ENCODE measurements at regions not wholly inside any gene's neighbourhood (a gene's known extent, or its start where the extent isn't known, plus 50 kb on each side); places are given as distances from the start of the nearest gene placed in this dataset.
"Not testable (repeated sequence)": the region's sequence is repeated elsewhere in the genome, so short reads cannot be mapped to it uniquely, and the experiment has no call there.

DNA sequence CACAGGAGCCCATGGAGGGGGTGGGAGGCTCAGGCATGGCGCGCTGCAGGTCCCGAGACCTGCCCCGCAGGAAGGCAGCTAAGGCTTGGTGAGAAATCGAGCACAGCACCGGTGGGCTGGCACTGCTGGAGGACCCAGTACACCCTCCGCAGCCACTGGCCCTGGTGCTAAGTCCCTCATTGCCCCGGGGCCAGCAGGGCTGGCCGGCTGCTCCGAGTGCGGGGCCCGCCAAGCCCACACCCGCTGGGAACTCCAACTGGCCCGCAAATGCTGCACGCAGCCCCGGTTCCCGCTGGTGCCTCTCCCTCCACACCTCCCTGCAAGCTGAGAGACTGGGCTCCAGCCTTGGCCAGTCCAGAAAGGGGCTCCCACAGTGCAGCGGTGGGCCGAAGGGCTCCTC lies 349.8 kb downstream of the POM121L12 start:
- not testable (repeated sequence) for H2BK12ac ChIP-seq (ENCODE audit: low read length in 2 of 2); H3K9ac ChIP-seq (ENCODE audit: low read length); DNase-seq; H4K91ac ChIP-seq (ENCODE audit: low read length); H2AFZ ChIP-seq (ENCODE audit: low read depth, low read length); H2BK15ac ChIP-seq (ENCODE audit: low read depth, poor library complexity, severe bottlenecking); H3K4me1 ChIP-seq (ENCODE audit: control insufficient read depth, insufficient read depth, low read depth, low read length); H3K23ac ChIP-seq (ENCODE audit: low read length in 2 of 2); H3K4me3 ChIP-seq (ENCODE audit: insufficient read depth in 1 of 2, low read depth in 1 of 2, low read length in 2 of 2); H3K27ac ChIP-seq (ENCODE audit: low read length, poor library complexity, severe bottlenecking); H2AK5ac ChIP-seq (ENCODE audit: low read length, severe bottlenecking); H3K18ac ChIP-seq (ENCODE audit: low read depth in 1 of 2, low read length in 2 of 2); H4K8ac ChIP-seq (ENCODE audit: low read length); H3K14ac ChIP-seq (ENCODE audit: low read length in 2 of 2); H3K36me3 ChIP-seq (ENCODE audit: control insufficient read depth in 1 of 2, insufficient read depth in 2 of 2, low read depth in 1 of 2, low read length in 2 of 2); H3K79me1 ChIP-seq (replicated peaks; ENCODE audit: low read length, poor library complexity, severe bottlenecking); H3K9me3 ChIP-seq (ENCODE audit: control insufficient read depth, low read length); H2BK120ac ChIP-seq (ENCODE audit: low read depth, low read length); H3K4ac ChIP-seq (ENCODE audit: low read depth in 1 of 2, low read length in 2 of 2); H2BK5ac ChIP-seq (ENCODE audit: low read depth, low read length, poor library complexity, severe bottlenecking); H3K4me2 ChIP-seq (ENCODE audit: low read length, poor library complexity, severe bottlenecking); H3K27me3 ChIP-seq (ENCODE audit: control insufficient read depth in 1 of 2, insufficient read depth in 1 of 2, low read length in 2 of 2)
- WGBS, result 92% methylated on average over 19 of the region's 19 CpGs

DNA sequence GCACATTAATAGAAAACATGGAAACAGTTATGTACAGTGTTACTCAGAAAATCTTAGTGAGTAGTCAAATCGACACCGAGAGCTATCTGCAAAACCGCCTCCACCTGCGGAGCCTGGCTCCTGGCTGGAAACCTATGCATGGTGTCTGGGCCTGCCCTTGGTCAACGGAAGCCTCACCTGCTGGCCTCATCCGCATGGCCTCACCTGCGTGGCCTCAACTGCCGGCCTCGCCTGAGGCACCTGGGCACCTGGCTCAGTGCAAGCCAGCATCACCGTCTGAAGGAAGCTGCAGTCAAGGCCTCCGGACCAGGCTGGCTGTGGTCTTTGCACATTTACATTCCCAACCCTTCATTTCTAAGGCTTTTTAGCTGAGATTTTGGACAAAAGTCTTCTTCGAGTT lies 352.1 kb downstream of the POM121L12 start:
- Histone ChIP-seq H3K9ac (ENCODE audit: low read length) (no peak overlapping the region), H3K27ac (ENCODE audit: low read length, poor library complexity, severe bottlenecking) (no peak overlapping the region), H3K14ac (ENCODE audit: low read length in 2 of 2) (no peak overlapping the region), H3K9me3 (ENCODE audit: control insufficient read depth, low read length) (peaks cover 3% of the 10 kb centered on the region), H2AK5ac (ENCODE audit: low read length, severe bottlenecking) (no peak overlapping the region), H3K27me3 (ENCODE audit: control insufficient read depth in 1 of 2, insufficient read depth in 1 of 2, low read length in 2 of 2) (no peaks in the 10 kb centered on the region), H2AFZ (ENCODE audit: low read depth, low read length) (no peak overlapping the region), H3K4ac (ENCODE audit: low read depth in 1 of 2, low read length in 2 of 2) (no peak overlapping the region), H4K8ac (ENCODE audit: low read length) (no peak overlapping the region), H2BK15ac (ENCODE audit: low read depth, poor library complexity, severe bottlenecking) (no peak overlapping the region), H2BK5ac (ENCODE audit: low read depth, low read length, poor library complexity, severe bottlenecking) (no peak overlapping the region), H3K36me3 (ENCODE audit: control insufficient read depth in 1 of 2, insufficient read depth in 2 of 2, low read depth in 1 of 2, low read length in 2 of 2) (no peaks in the 10 kb centered on the region), H3K4me2 (ENCODE audit: low read length, poor library complexity, severe bottlenecking) (no peak overlapping the region), H3K18ac (ENCODE audit: low read depth in 1 of 2, low read length in 2 of 2) (no peak overlapping the region), H3K23ac (ENCODE audit: low read length in 2 of 2) (no peak overlapping the region), H3K4me3 (ENCODE audit: insufficient read depth in 1 of 2, low read depth in 1 of 2, low read length in 2 of 2) (no peak overlapping the region), H2BK12ac (ENCODE audit: low read length in 2 of 2) (no peak overlapping the region), H2BK120ac (ENCODE audit: low read depth, low read length) (no peak overlapping the region), H3K79me1 (replicated peaks; ENCODE audit: low read length, poor library complexity, severe bottlenecking) (no peaks in the 10 kb centered on the region), H3K4me1 (ENCODE audit: control insufficient read depth, insufficient read depth, low read depth, low read length) (peaks cover 1% of the 10 kb centered on the region), H4K91ac (ENCODE audit: low read length) (no peak overlapping the region)
- no peak for DNase-seq
- 94% methylated on average over 12 of the region's 12 CpGs for WGBS

DNA sequence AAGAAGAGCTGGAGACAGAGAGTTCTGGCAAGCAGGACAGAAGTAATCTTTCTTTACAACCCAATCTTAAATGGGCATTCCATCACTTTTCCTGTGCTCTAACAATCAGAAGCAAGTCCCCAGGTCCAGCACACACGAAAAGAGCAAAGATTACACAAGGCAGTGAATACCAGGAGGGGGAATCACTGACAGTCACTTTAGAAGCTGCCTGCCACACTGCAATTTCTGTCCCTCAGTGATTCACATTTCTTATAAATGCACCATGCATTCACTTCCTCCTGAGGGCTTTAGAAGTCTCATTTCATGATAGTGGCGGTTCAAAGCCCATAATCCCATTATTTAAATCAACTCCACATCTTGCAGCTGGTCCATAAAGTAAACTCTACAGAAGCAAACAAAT lies 362.5 kb downstream of the POM121L12 start:
- Histone ChIP-seq H2BK15ac (ENCODE audit: low read depth, poor library complexity, severe bottlenecking) (no peak overlapping the region), H2AFZ (ENCODE audit: low read depth, low read length) (no peak overlapping the region), H3K4me1 (ENCODE audit: control insufficient read depth, insufficient read depth, low read depth, low read length) (peaks cover 7% of the 10 kb centered on the region), H2BK5ac (ENCODE audit: low read depth, low read length, poor library complexity, severe bottlenecking) (peak overlapping the region; percentile 61), H3K27me3 (ENCODE audit: control insufficient read depth in 1 of 2, insufficient read depth in 1 of 2, low read length in 2 of 2) (no peaks in the 10 kb centered on the region), H3K14ac (ENCODE audit: low read length in 2 of 2) (no peak overlapping the region), H3K4me2 (ENCODE audit: low read length, poor library complexity, severe bottlenecking) (peak overlapping the region; percentile 44), H2BK120ac (ENCODE audit: low read depth, low read length) (no peak overlapping the region), H3K36me3 (ENCODE audit: control insufficient read depth in 1 of 2, insufficient read depth in 2 of 2, low read depth in 1 of 2, low read length in 2 of 2) (no peaks in the 10 kb centered on the region), H4K8ac (ENCODE audit: low read length) (no peak overlapping the region), H2BK12ac (ENCODE audit: low read length in 2 of 2) (no peak overlapping the region), H3K4ac (ENCODE audit: low read depth in 1 of 2, low read length in 2 of 2) (no peak overlapping the region), H3K4me3 (ENCODE audit: insufficient read depth in 1 of 2, low read depth in 1 of 2, low read length in 2 of 2) (no peak overlapping the region), H3K9ac (ENCODE audit: low read length) (no peak overlapping the region), H2AK5ac (ENCODE audit: low read length, severe bottlenecking) (peak overlapping the region; percentile 60), H3K23ac (ENCODE audit: low read length in 2 of 2) (no peak overlapping the region), H3K79me1 (replicated peaks; ENCODE audit: low read length, poor library complexity, severe bottlenecking) (no peaks in the 10 kb centered on the region), H3K27ac (ENCODE audit: low read length, poor library complexity, severe bottlenecking) (peak overlapping the region; percentile 89), H3K9me3 (ENCODE audit: control insufficient read depth, low read length) (peaks cover 8% of the 10 kb centered on the region), H4K91ac (ENCODE audit: low read length) (no peak overlapping the region), H3K18ac (ENCODE audit: low read depth in 1 of 2, low read length in 2 of 2) (no peak overlapping the region)
- 80% methylated on average over 2 of the region's 2 CpGs for WGBS
- DNase-seq, result peak; percentile 3

- Histone ChIP-seq H3K36me3 (ENCODE audit: control insufficient read depth in 1 of 2, insufficient read depth in 2 of 2, low read depth in 1 of 2, low read length in 2 of 2) (no peaks in the 10 kb centered on the region), H3K4me2 (ENCODE audit: low read length, poor library complexity, severe bottlenecking) (no peak overlapping the region), H2AK5ac (ENCODE audit: low read length, severe bottlenecking) (no peak overlapping the region), H3K27me3 (ENCODE audit: control insufficient read depth in 1 of 2, insufficient read depth in 1 of 2, low read length in 2 of 2) (no peaks in the 10 kb centered on the region), H2BK5ac (ENCODE audit: low read depth, low read length, poor library complexity, severe bottlenecking) (no peak overlapping the region), H2BK15ac (ENCODE audit: low read depth, poor library complexity, severe bottlenecking) (no peak overlapping the region), H3K14ac (ENCODE audit: low read length in 2 of 2) (no peak overlapping the region), H3K4ac (ENCODE audit: low read depth in 1 of 2, low read length in 2 of 2) (no peak overlapping the region), H3K9me3 (ENCODE audit: control insufficient read depth, low read length) (peaks cover 12% of the 10 kb centered on the region), H2BK120ac (ENCODE audit: low read depth, low read length) (no peak overlapping the region), H3K4me1 (ENCODE audit: control insufficient read depth, insufficient read depth, low read depth, low read length) (peaks cover 7% of the 10 kb centered on the region), H3K18ac (ENCODE audit: low read depth in 1 of 2, low read length in 2 of 2) (no peak overlapping the region), H2BK12ac (ENCODE audit: low read length in 2 of 2) (no peak overlapping the region), H3K4me3 (ENCODE audit: insufficient read depth in 1 of 2, low read depth in 1 of 2, low read length in 2 of 2) (no peak overlapping the region), H3K79me1 (replicated peaks; ENCODE audit: low read length, poor library complexity, severe bottlenecking) (no peaks in the 10 kb centered on the region), H4K8ac (ENCODE audit: low read length) (no peak overlapping the region), H3K27ac (ENCODE audit: low read length, poor library complexity, severe bottlenecking) (peak overlapping the region; percentile 89), H2AFZ (ENCODE audit: low read depth, low read length) (no peak overlapping the region), H3K9ac (ENCODE audit: low read length) (no peak overlapping the region), H3K23ac (ENCODE audit: low read length in 2 of 2) (no peak overlapping the region), H4K91ac (ENCODE audit: low read length) (no peak overlapping the region)
- DNase-seq, result peak; percentile 47
- no CpG with 5 or more reads among the region's 2 CpGs for whole genome bisulfite sequencing
Measured at GRCh38 chr7:53398566-53398965, 363.1 kb downstream of the POM121L12 start.

Data from mesenchymal stem cell (in vitro differentiated cells and primary cell).